Adrenal gland (tissue), 5 donors: ENCODE measurements at regions not wholly inside any gene's neighbourhood (a gene's known extent, or its start where the extent isn't known, plus 50 kb on each side); places are given as distances from the start of the nearest gene placed in this dataset.

Experiments used
- CTCF ChIP-seq, 6 experiments: fragments of 450-650 bp in 4 of 6; fragments of 200-600 bp in 2 of 6; sonication (generic) in 1 of 6; IDR thresholded peaks; 1 replicate in 5 of 6; 2 replicates in 1 of 6; pipeline versions ENCODE4 v1.5.1 to v1.8.0; 2016 to 2021; ENCODE audit warnings: antibody characterized with exemption in 6 of 6, mild to moderate bottlenecking in 2 of 6, moderate library complexity in 1 of 6
- POLR2A ChIP-seq, 2 donors: fragments of 450-650 bp; IDR thresholded peaks; one replicate each; pipeline ENCODE4 v1.6.1; 2017; ENCODE audit warnings: antibody characterized with exemption in 2 of 2, mild to moderate bottlenecking in 2 of 2, moderate library complexity in 1 of 2
- donor health status: DM: no; HTN: no; CAD: no.

- TF ChIP-seq CTCF (IDR thresholded peaks at IDR 0.05): no peak
- no peak for TF ChIP-seq POLR2A (IDR thresholded peaks at IDR 0.05)
These were observed 91.9 kb upstream of the NSMCE3 start for GRCh38 chr15:29361560-29361959.
